SK-N-SH treated with all-trans-retinoic acid at 6 μM for 48 hours (cell line): ENCODE measurements at regions not wholly inside any gene's neighbourhood (a gene's known extent, or its start where the extent isn't known, plus 50 kb on each side); places are given as distances from the start of the nearest gene placed in this dataset.

Source experiments
- ATAC-seq: fragments of 200-7000 bp; cut with Tn5 transposase; 3 replicates; pipeline ENCODE4 v1.9.1; 2020; ENCODE audit warnings: mild to moderate bottlenecking, moderate library complexity
- ARNTL ChIP-seq: fragments of 450-650 bp; formaldehyde crosslinking; IDR thresholded peaks from 2 replicates; pipeline ENCODE4 v1.5.0; 2020; ENCODE audit warnings: low read depth, mild to moderate bottlenecking, moderate library complexity, borderline replicate concordance
- CREB5 ChIP-seq: fragments of 250-450 bp; sonication (Bioruptor Pico); IDR thresholded peaks from 2 replicates; pipeline ENCODE4 v1.5.1; 2020; ENCODE audit warnings: low read depth, mild to moderate bottlenecking, moderate library complexity
- CSDC2 ChIP-seq: fragments of 250-450 bp; sonication (Bioruptor Pico); IDR thresholded peaks from 2 replicates; pipeline ENCODE4 v1.5.0; 2020; ENCODE audit warnings: mild to moderate bottlenecking, moderate library complexity
- CSRNP3 ChIP-seq: fragments of 250-450 bp; sonication (Bioruptor Pico); IDR thresholded peaks from 2 replicates; pipeline ENCODE4 v1.5.1; 2021; ENCODE audit warnings: mild to moderate bottlenecking, moderate library complexity
- ESRRG ChIP-seq: fragments of 250-450 bp; sonication (Bioruptor Pico); IDR thresholded peaks from 2 replicates; pipeline ENCODE4 v1.6.1; 2021; ENCODE audit warnings: mild to moderate bottlenecking
- GLIS3 ChIP-seq: fragments of 250-450 bp; sonication (Bioruptor Pico); IDR thresholded peaks from 2 replicates; pipeline ENCODE4 v1.5.0; 2020; ENCODE audit warnings: mild to moderate bottlenecking, moderate library complexity
- ISL1 ChIP-seq: fragments of 250-450 bp; sonication (Bioruptor Pico); IDR thresholded peaks from 2 replicates; pipeline ENCODE4 v2.1.2; 2022; ENCODE audit warnings: mild to moderate bottlenecking, moderate library complexity
- OSR1 ChIP-seq: fragments of 250-450 bp; sonication (Bioruptor Pico); IDR thresholded peaks from 2 replicates; pipeline ENCODE4 v1.8.0; 2022; ENCODE audit warnings: moderate library complexity, mild to moderate bottlenecking, inconsistent platforms
- PATZ1 ChIP-seq: fragments of 250-450 bp; sonication (Bioruptor Pico); IDR thresholded peaks from 2 replicates; pipeline ENCODE4 v1.8.0; 2020; ENCODE audit warnings: mild to moderate bottlenecking, moderate library complexity, borderline replicate concordance
- POU6F1 ChIP-seq: fragments of 250-450 bp; sonication (Bioruptor Pico); IDR thresholded peaks from 2 replicates; pipeline ENCODE4 v1.8.0; 2021; ENCODE audit warnings: low read depth, mild to moderate bottlenecking, moderate library complexity, borderline replicate concordance
- PPARA ChIP-seq: fragments of 250-450 bp; sonication (Bioruptor Pico); IDR thresholded peaks from 2 replicates; pipeline ENCODE4 v1.5.0; 2020; ENCODE audit warnings: mild to moderate bottlenecking, borderline replicate concordance
- RARB ChIP-seq: fragments of 250-450 bp; sonication (Bioruptor Pico); IDR thresholded peaks from 2 replicates; pipeline ENCODE4 v1.8.0; 2021; ENCODE audit warnings: mild to moderate bottlenecking, moderate library complexity
- SNAI2 ChIP-seq: fragments of 250-450 bp; sonication (Bioruptor Pico); IDR thresholded peaks from 2 replicates; pipeline ENCODE4 v1.5.0; 2020; ENCODE audit warnings: mild to moderate bottlenecking, moderate library complexity
- TCF4 ChIP-seq: fragments of 250-450 bp; sonication (Bioruptor Pico); IDR thresholded peaks from 2 replicates; pipeline ENCODE4 v1.8.0; 2021; ENCODE audit warnings: mild to moderate bottlenecking, moderate library complexity, borderline replicate concordance
- TOX ChIP-seq: fragments of 250-450 bp; sonication (Bioruptor Pico); IDR thresholded peaks from 2 replicates; pipeline ENCODE4 v1.8.0; 2021; ENCODE audit warnings: mild to moderate bottlenecking, moderate library complexity, borderline replicate concordance
- TSHZ2 ChIP-seq: fragments of 250-450 bp; sonication (Bioruptor Pico); IDR thresholded peaks from 2 replicates; pipeline ENCODE4 v1.5.0; 2020; ENCODE audit warnings: mild to moderate bottlenecking, moderate library complexity
- ZC3H10 ChIP-seq: fragments of 250-450 bp; sonication (Bioruptor Pico); IDR thresholded peaks from 2 replicates; pipeline ENCODE4 v1.5.1; 2021; ENCODE audit warnings: mild to moderate bottlenecking, moderate library complexity
- ZFP3 ChIP-seq: fragments of 250-450 bp; sonication (Bioruptor Pico); IDR thresholded peaks from 2 replicates; pipeline ENCODE4 v1.5.0; 2020; ENCODE audit warnings: mild to moderate bottlenecking, moderate library complexity
- ZFP30 ChIP-seq: fragments of 450-650 bp; formaldehyde crosslinking; IDR thresholded peaks from 2 replicates; pipeline ENCODE4 v1.5.0; 2022; ENCODE audit warnings: mild to moderate bottlenecking, moderate library complexity
- ZNF565 ChIP-seq: fragments of 450-650 bp; formaldehyde crosslinking; conservative IDR thresholded peaks from 2 replicates; pipeline ENCODE4 v1.5.0; 2020; ENCODE audit warnings: low read depth, mild to moderate bottlenecking, moderate library complexity
- ZNF70 ChIP-seq: fragments of 450-650 bp; formaldehyde crosslinking; IDR thresholded peaks from 2 replicates; pipeline ENCODE4 v1.5.0; 2020; ENCODE audit warnings: mild to moderate bottlenecking, moderate library complexity
- ZNF8 ChIP-seq: fragments of 450-650 bp; formaldehyde crosslinking; IDR thresholded peaks from 2 replicates; pipeline ENCODE4 v1.5.0; 2020; ENCODE audit warnings: mild to moderate bottlenecking, moderate library complexity

- no peak for ATAC-seq
- no peak for TF ChIP-seq POU6F1 (CRISPR knock-in tag)
- TF ChIP-seq ZNF8 (CRISPR knock-in tag): peak; percentile 71
These were observed 77.5 kb upstream of the DIO3 start for GRCh38 chr14:101483829-101484228.

- ATAC-seq: no peak
- TF ChIP-seq OSR1 (no peak), POU6F1 (CRISPR knock-in tag) (no peak), ARNTL (CRISPR knock-in tag) (no peak), TCF4 (no peak), TSHZ2 (no peak), RARB (CRISPR knock-in tag) (no peak), PATZ1 (CRISPR knock-in tag) (no peak), ZC3H10 (no peak), ZNF70 (CRISPR knock-in tag) (no peak), ESRRG (CRISPR knock-in tag) (no peak), CSDC2 (CRISPR knock-in tag) (no peak), CREB5 (no peak), ZNF565 (CRISPR knock-in tag) (no peak), ZNF8 (CRISPR knock-in tag) (no peak), ISL1 (no peak), PPARA (CRISPR knock-in tag) (no peak)
These were observed 72.1 kb upstream of the DIO3 start for GRCh38 chr14:101489092-101489760.

GRCh38 chr14:101490771-101491170 is 70.5 kb upstream of the DIO3 start:
- ATAC-seq: no peak
- no peak for TF ChIP-seq POU6F1 (CRISPR knock-in tag)
- no peak for TF ChIP-seq CSRNP3
- no peak for TF ChIP-seq TOX
- no peak for TF ChIP-seq RARB (CRISPR knock-in tag)
- no peak for TF ChIP-seq SNAI2 (CRISPR knock-in tag)
- no peak for TF ChIP-seq ZC3H10
- no peak for TF ChIP-seq CSDC2 (CRISPR knock-in tag)
- no peak for TF ChIP-seq ZFP3 (CRISPR knock-in tag)
- TF ChIP-seq ZNF565 (CRISPR knock-in tag): no peak
- TF ChIP-seq ZNF8 (CRISPR knock-in tag): no peak
- no peak for TF ChIP-seq ZNF70 (CRISPR knock-in tag)
- no peak for TF ChIP-seq ISL1
- TF ChIP-seq GLIS3 (CRISPR knock-in tag): no peak
- no peak for TF ChIP-seq ESRRG (CRISPR knock-in tag)
- no peak for TF ChIP-seq OSR1
- no peak for TF ChIP-seq ARNTL (CRISPR knock-in tag)
- no peak for TF ChIP-seq TCF4
- no peak for TF ChIP-seq ZFP30
